Right lobe of liver (tissue), 4 donors: ENCODE measurements at regions not wholly inside any gene's neighbourhood (a gene's known extent, or its start where the extent isn't known, plus 50 kb on each side); places are given as distances from the start of the nearest gene placed in this dataset.

Experiments used
- CTCF ChIP-seq, 4 donors: fragments of 200-600 bp in 3 of 4; fragments of 450-650 bp in 1 of 4; IDR thresholded peaks; one replicate each; pipeline versions ENCODE4 v1.5.1 to v1.8.0; 2016 to 2022; ENCODE audit warnings: antibody characterized with exemption in 4 of 4, mild to moderate bottlenecking in 2 of 4
- POLR2A ChIP-seq: fragments of 450-650 bp; IDR thresholded peaks from one replicate; pipeline ENCODE4 v1.6.1; 2017; ENCODE audit warnings: antibody characterized with exemption, mild to moderate bottlenecking
- donor health status: DM: no; HTN: no; CAD: no.
- donor health status: DM: no; HTN: no; CAD: no.
- donor health status: DM: no; HTN: yes; CAD: no.

GRCh38 chr2:149872638-149873150 lies 285.1 kb upstream of the MMADHC start:
- TF ChIP-seq CTCF (IDR thresholded peaks at IDR 0.05), result no peak
- no peak for TF ChIP-seq POLR2A
